Duodenal mucosa (tissue), 2 donors: ENCODE measurements at regions not wholly inside any gene's neighbourhood (a gene's known extent, or its start where the extent isn't known, plus 50 kb on each side); places are given as distances from the start of the nearest gene placed in this dataset.

Source experiments
- H3K27ac ChIP-seq: one replicate; pipeline ENCODE4 v1.7.0; 2013; ENCODE audit warnings: low read depth, low read length
- H3K27me3 ChIP-seq, 2 donors: one replicate each; pipeline ENCODE4 v1.7.0; 2013; ENCODE audit warnings: low read length in 2 of 2, control low read depth in 1 of 2; ENCODE audit not compliant: insufficient read depth in 2 of 2, control insufficient read depth in 1 of 2
- H3K36me3 ChIP-seq, 2 donors: one replicate each; pipeline ENCODE4 v1.7.0; 2013; ENCODE audit warnings: low read length in 2 of 2, control low read depth in 1 of 2; ENCODE audit not compliant: insufficient read depth in 2 of 2, control insufficient read depth in 1 of 2
- H3K4me1 ChIP-seq, 2 donors: one replicate each; pipeline ENCODE4 v1.7.0; 2013; ENCODE audit warnings: low read length in 2 of 2, control low read depth in 1 of 2; ENCODE audit not compliant: insufficient read depth in 2 of 2, control insufficient read depth in 1 of 2
- H3K4me3 ChIP-seq, 2 donors: one replicate each; pipeline ENCODE4 v1.7.0; 2013; ENCODE audit warnings: low read length in 2 of 2, low read depth in 1 of 2
- H3K9ac ChIP-seq, 2 donors: one replicate each; pipeline ENCODE4 v1.7.0; 2013; ENCODE audit warnings: low read length in 2 of 2, low read depth in 1 of 2
- H3K9me3 ChIP-seq, 2 donors: one replicate each; pipeline ENCODE4 v1.7.0; 2013; ENCODE audit warnings: low read length in 2 of 2, control low read depth in 1 of 2; ENCODE audit not compliant: control insufficient read depth in 1 of 2

- Histone ChIP-seq H3K9me3 (no peaks in the 10 kb centered on the region), H3K4me3 (no peak overlapping the region), H3K4me1 (no peaks in the 10 kb centered on the region), H3K27ac (no peak overlapping the region), H3K36me3 (no peaks in the 10 kb centered on the region), H3K27me3 (peaks cover 0 to 4% of the 10 kb centered on the region in 2 donors), H3K9ac (no peak overlapping the region)
These were observed 489.9 kb downstream of the SOX2 start for GRCh38 chr3:182201456-182202168.

- Histone ChIP-seq H3K9me3 (no peaks in the 10 kb centered on the region), H3K4me1 (peaks cover 0 to 6% of the 10 kb centered on the region in 2 donors), H3K27me3 (no peaks in the 10 kb centered on the region), H3K4me3 (no peak overlapping the region), H3K27ac (no peak overlapping the region), H3K36me3 (no peaks in the 10 kb centered on the region), H3K9ac (no peak overlapping the region)
These were observed 500.9 kb downstream of the SOX2 start for GRCh38 chr3:182212479-182213076.

GRCh38 chr3:182214416-182214815, 502.7 kb downstream of the SOX2 start:
- Histone ChIP-seq H3K27ac (no peak overlapping the region), H3K9me3 (no peaks in the 10 kb centered on the region), H3K27me3 (no peaks in the 10 kb centered on the region), H3K36me3 (no peaks in the 10 kb centered on the region), H3K9ac (no peak overlapping the region), H3K4me1 (peaks cover 0 to 6% of the 10 kb centered on the region in 2 donors), H3K4me3 (no peak overlapping the region)

GRCh38 chr3:182215881-182216280, 504.2 kb downstream of the SOX2 start:
- Histone ChIP-seq H3K4me1 (peaks cover 0 to 6% of the 10 kb centered on the region in 2 donors), H3K9me3 (no peaks in the 10 kb centered on the region), H3K27ac (no peak overlapping the region), H3K9ac (no peak overlapping the region), H3K36me3 (no peaks in the 10 kb centered on the region), H3K4me3 (no peak overlapping the region), H3K27me3 (no peaks in the 10 kb centered on the region)

GRCh38 chr3:182216311-182216970, 504.7 kb downstream of the SOX2 start:
- Histone ChIP-seq H3K4me3 (no peak overlapping the region), H3K4me1 (peaks cover 0 to 6% of the 10 kb centered on the region in 2 donors), H3K27me3 (no peaks in the 10 kb centered on the region), H3K9me3 (no peaks in the 10 kb centered on the region), H3K9ac (no peak overlapping the region), H3K27ac (no peak overlapping the region), H3K36me3 (no peaks in the 10 kb centered on the region)

GRCh38 chr3:182220013-182220412, 508.3 kb downstream of the SOX2 start:
- H3K27ac ChIP-seq: no peak overlapping the region
- H3K36me3 ChIP-seq: no peaks in the 10 kb centered on the region
- H3K9me3 ChIP-seq: no peaks in the 10 kb centered on the region
- no peak overlapping the region for H3K9ac ChIP-seq
- H3K27me3 ChIP-seq: no peaks in the 10 kb centered on the region
- H3K4me3 ChIP-seq: no peak overlapping the region
- peaks cover 0 to 6% of the 10 kb centered on the region in 2 donors for H3K4me1 ChIP-seq

GRCh38 chr3:182220471-182220870, 508.7 kb downstream of the SOX2 start:
- Histone ChIP-seq H3K27ac (no peak overlapping the region), H3K36me3 (no peaks in the 10 kb centered on the region), H3K4me3 (no peak overlapping the region), H3K9ac (no peak overlapping the region), H3K4me1 (peaks cover 0 to 6% of the 10 kb centered on the region in 2 donors), H3K9me3 (no peaks in the 10 kb centered on the region), H3K27me3 (no peaks in the 10 kb centered on the region)

GRCh38 chr3:182226995-182227394, 515.3 kb downstream of the SOX2 start:
- Histone ChIP-seq H3K36me3 (no peaks in the 10 kb centered on the region), H3K27me3 (peaks cover 0 to 4% of the 10 kb centered on the region in 2 donors), H3K4me1 (no peaks in the 10 kb centered on the region), H3K9ac (no peak overlapping the region), H3K4me3 (no peak overlapping the region), H3K9me3 (no peaks in the 10 kb centered on the region), H3K27ac (no peak overlapping the region)

GRCh38 chr3:182233405-182233804, 521.7 kb downstream of the SOX2 start:
- Histone ChIP-seq H3K36me3 (no peaks in the 10 kb centered on the region), H3K9me3 (no peaks in the 10 kb centered on the region), H3K4me1 (no peaks in the 10 kb centered on the region), H3K4me3 (no peak overlapping the region), H3K27me3 (peaks cover 0 to 4% of the 10 kb centered on the region in 2 donors), H3K27ac (no peak overlapping the region), H3K9ac (no peak overlapping the region)

GRCh38 chr3:182233957-182234356, 522.2 kb downstream of the SOX2 start:
- Histone ChIP-seq H3K9me3 (no peaks in the 10 kb centered on the region), H3K27me3 (peaks cover 0 to 4% of the 10 kb centered on the region in 2 donors), H3K27ac (no peak overlapping the region), H3K4me3 (no peak overlapping the region), H3K9ac (no peak overlapping the region), H3K4me1 (no peaks in the 10 kb centered on the region), H3K36me3 (no peaks in the 10 kb centered on the region)
